A673 (cell line): ENCODE measurements at regions not wholly inside any gene's neighbourhood (a gene's known extent, or its start where the extent isn't known, plus 50 kb on each side); places are given as distances from the start of the nearest gene placed in this dataset.

Experiments used
- CTCF ChIP-seq: fragments of 300-800, 200-600 bp; sonication (generic); conservative IDR thresholded peaks from 2 replicates; pipeline ENCODE4 v1.5.1; 2017; ENCODE audit warnings: low read depth, mild to moderate bottlenecking, antibody characterized with exemption, low read length, moderate library complexity, mixed read lengths
- EZH2 ChIP-seq: fragments of 200-600 bp; sonication (generic); IDR thresholded peaks from 2 replicates; pipeline ENCODE4 v1.6.1; 2017; ENCODE audit warnings: borderline replicate concordance, low read depth, mild to moderate bottlenecking, mixed read lengths, antibody characterized with exemption, low read length; ENCODE audit not compliant: poor library complexity, severe bottlenecking

GRCh38 chr17:10932938-10933337, 95.1 kb upstream of the PIRT start:
- TF ChIP-seq CTCF (no peak), EZH2 (no peak)
